GM12878 (cell line): ENCODE measurements at regions not wholly inside any gene's neighbourhood (a gene's known extent, or its start where the extent isn't known, plus 50 kb on each side); places are given as distances from the start of the nearest gene placed in this dataset.

ENCODE experiments used
- ATAC-seq: fragments of 200-7000 bp; cut with Tn5 transposase; 3 replicates; pipeline ENCODE4 v1.9.1; 2020; ENCODE audit warnings: mild to moderate bottlenecking, moderate library complexity
- BruUV-seq: library from RNA; stranded (reverse); fragments of 400-500 nt; replicated peaks from 2 replicates; lab custom pipeline; 2021; lab: Mats Ljungman, UMichigan
- CTCF ChIA-PET: fragments of 300-600 bp; sonication (Branson Sonifier 250); formaldehyde crosslinking; extraction: SDS; loops from one replicate; lab custom pipeline; 2021; ENCODE audit warnings: inconsistent platforms; lab: Yijun Ruan, JAX
- POLR2A ChIA-PET: fragments of 350-600 bp; formaldehyde crosslinking; extraction: SDS; loops from one replicate; lab custom pipeline; 2021; ENCODE audit warnings: inconsistent platforms; lab: Charles Lee
- RAD21 ChIA-PET: fragments of 300-600 bp; sonication (Branson Sonifier 250); formaldehyde crosslinking; loops from one replicate; lab custom pipeline; 2023; ENCODE audit warnings: antibody characterized with exemption; ENCODE audit not compliant: unreplicated experiment; lab: Charles Lee
- SMC1A ChIA-PET: fragments of 300-600 bp; sonication (Branson Sonifier 250); formaldehyde crosslinking; loops from one replicate; lab custom pipeline; 2023; ENCODE audit not compliant: unreplicated experiment, uncharacterized antibody; lab: Charles Lee
- DNase-seq: peaks from one replicate; pipeline ENCODE4 v3.0.0-alpha.2; 2011; ENCODE audit warnings: low read depth, low spot score
- FAIRE-seq: peaks from 3 replicates; lab custom pipeline; 2011; peaks lifted over from hg19 to GRCh38; lab: Jason Lieb, UNC
- H2AFZ ChIP-seq: 2 replicates; pipeline ENCODE4 v1.6.0; 2011; ENCODE audit warnings: low read depth, low read length, control low read depth; ENCODE audit not compliant: control insufficient read depth
- H3K27ac ChIP-seq: 2 replicates; pipeline ENCODE4 v1.5.1; 2011; ENCODE audit warnings: control low read depth; ENCODE audit not compliant: control insufficient read depth, insufficient read depth
- H3K27me3 ChIP-seq, 2 experiments: replicated peaks in 1 of 2; 2 replicates each; pipeline versions ENCODE4 v1.6.0 to v1.6.1; 2011; ENCODE audit warnings: low read length in 1 of 2; ENCODE audit not compliant: control insufficient read depth in 2 of 2, insufficient read depth in 2 of 2
- H3K36me3 ChIP-seq, 2 experiments: 2 replicates each; pipeline ENCODE4 v1.5.1; 2011; ENCODE audit warnings: low read length in 1 of 2; ENCODE audit not compliant: control insufficient read depth in 2 of 2, insufficient read depth in 2 of 2
- H3K4me1 ChIP-seq: 2 replicates; pipeline ENCODE4 v1.6.1; 2011; ENCODE audit warnings: mild to moderate bottlenecking, low read length, moderate library complexity, mixed read lengths; ENCODE audit not compliant: control insufficient read depth, insufficient read depth
- H3K4me2 ChIP-seq: 2 replicates; pipeline ENCODE4 v1.6.0; 2011; ENCODE audit warnings: control low read depth; ENCODE audit not compliant: control insufficient read depth, insufficient read depth
- H3K4me3 ChIP-seq: fragments of 200-600 bp; sonication (generic); 2 replicates; pipeline ENCODE4 v1.5.1; 2016
- H3K79me2 ChIP-seq: 2 replicates; pipeline ENCODE4 v1.6.0; 2011; ENCODE audit warnings: low read length; ENCODE audit not compliant: control insufficient read depth, insufficient read depth
- H3K9ac ChIP-seq: 2 replicates; pipeline ENCODE4 v1.8.0; 2011; ENCODE audit warnings: low read length, control low read depth, mixed read lengths; ENCODE audit not compliant: control insufficient read depth, insufficient read depth
- H3K9me3 ChIP-seq: replicated peaks from 3 replicates; pipeline ENCODE4 v1.5.1; 2011; ENCODE audit warnings: mild to moderate bottlenecking, low read length; ENCODE audit not compliant: control insufficient read depth, insufficient read depth
- H4K20me1 ChIP-seq: 2 replicates; pipeline ENCODE4 v1.6.0; 2011; ENCODE audit not compliant: control insufficient read depth, insufficient read depth
- BRCA1 ChIP-seq: IDR thresholded peaks from 2 replicates; pipeline ENCODE4 v1.6.1; 2011; ENCODE audit warnings: low read depth, low read length, improper control_type of control experiment
- DPF2 ChIP-seq: fragments of 450-650 bp; IDR thresholded peaks from 2 replicates; pipeline ENCODE4 v1.6.1; 2017; ENCODE audit warnings: mild to moderate bottlenecking
- ESRRA ChIP-seq: IDR thresholded peaks from 2 replicates; pipeline ENCODE4 v1.6.1; 2012; ENCODE audit warnings: mild to moderate bottlenecking, low read length, improper control_type of control experiment
- GABPA ChIP-seq: IDR thresholded peaks from 2 replicates; pipeline ENCODE4 v1.6.1; 2014; ENCODE audit warnings: antibody characterized with exemption, low read depth, mild to moderate bottlenecking, inconsistent platforms
- HDAC6 ChIP-seq: fragments of 200-600 bp; sonication (generic); IDR thresholded peaks from one replicate; pipeline ENCODE4 v1.8.0; 2017; ENCODE audit warnings: antibody characterized with exemption; ENCODE audit not compliant: unreplicated experiment
- JUNB ChIP-seq: IDR thresholded peaks from 2 replicates; pipeline ENCODE4 v1.6.1; 2016; ENCODE audit warnings: antibody characterized with exemption, mild to moderate bottlenecking
- JUND ChIP-seq: IDR thresholded peaks from 2 replicates; pipeline ENCODE4 v1.6.1; 2012; ENCODE audit warnings: low read depth, mild to moderate bottlenecking, low read length, improper control_type of control experiment, moderate library complexity
- MTA3 ChIP-seq: IDR thresholded peaks from 2 replicates; pipeline ENCODE4 v1.6.1; 2012; ENCODE audit warnings: low read length, inconsistent platforms, borderline replicate concordance
- NFXL1 ChIP-seq: fragments of 450-650 bp; IDR thresholded peaks from 2 replicates; pipeline ENCODE4 v1.6.1; 2017; ENCODE audit warnings: antibody characterized with exemption, mild to moderate bottlenecking, borderline replicate concordance
- POLR2AphosphoS5 ChIP-seq: IDR thresholded peaks from 2 replicates; pipeline ENCODE4 v1.6.1; 2011; ENCODE audit warnings: mild to moderate bottlenecking, low read length, inconsistent platforms
- SIN3A ChIP-seq: IDR thresholded peaks from 2 replicates; pipeline ENCODE4 v1.6.1; 2012; ENCODE audit warnings: low read depth, low read length, improper control_type of control experiment
- SMARCA5 ChIP-seq: fragments of 450-650 bp; IDR thresholded peaks from 2 replicates; pipeline ENCODE4 v1.6.1; 2017; ENCODE audit warnings: mild to moderate bottlenecking
- SPI1 ChIP-seq: IDR thresholded peaks from 2 replicates; pipeline ENCODE4 v1.6.1; 2011; ENCODE audit warnings: low read depth, mild to moderate bottlenecking, low read length, moderate library complexity, borderline replicate concordance; ENCODE audit not compliant: insufficient read depth
- SUZ12 ChIP-seq: fragments of 200-600 bp; sonication (generic); IDR thresholded peaks from one replicate; pipeline ENCODE4 v1.6.1; 2018; ENCODE audit warnings: antibody characterized with exemption, mild to moderate bottlenecking; ENCODE audit not compliant: unreplicated experiment
- TAF1 ChIP-seq: IDR thresholded peaks from 2 replicates; pipeline ENCODE4 v1.6.1; 2011; ENCODE audit warnings: mild to moderate bottlenecking, low read depth, low read length, borderline replicate concordance
- TCF3 ChIP-seq: IDR thresholded peaks from 2 replicates; pipeline ENCODE4 v1.6.1; 2012; ENCODE audit warnings: low read depth, mild to moderate bottlenecking, low read length, borderline replicate concordance; ENCODE audit not compliant: insufficient read depth
- ZNF24 ChIP-seq: fragments of 450-650 bp; IDR thresholded peaks from 2 replicates; pipeline ENCODE4 v1.6.1; 2017; ENCODE audit warnings: antibody characterized with exemption, mild to moderate bottlenecking
- ZNF274 ChIP-seq: IDR thresholded peaks from one replicate; pipeline ENCODE4 v1.8.0; 2011; ENCODE audit not compliant: insufficient read length, insufficient read depth
- ZZZ3 ChIP-seq: IDR thresholded peaks from 2 replicates; pipeline ENCODE4 v1.6.1; 2011; ENCODE audit warnings: low read depth; ENCODE audit not compliant: control insufficient read depth, insufficient read length
- WGBS: methylation state at CpG from one replicate; pipeline ENCODE4 v1.1.6; 2016; ENCODE audit warnings: low lambda C conversion rate; ENCODE audit not compliant: insufficient replicate concordance, insufficient coverage; ENCODE audit errors: missing lambda C conversion rate; 5-methylcytosine and 5-hydroxymethylcytosine counted together
- in situ Hi-C: fragments of 300-500 bp; cut with MboI; formaldehyde crosslinking; loops from 9 replicates; pipeline ENCODE4 v1.14.3; 2018; ENCODE audit warnings: mixed read lengths
- intact Hi-C: fragments of 100-400 bp; cut with micrococcal nuclease; formaldehyde crosslinking; loops from one replicate; pipeline ENCODE4 v1.14.2; 2022; ENCODE audit not compliant: unreplicated experiment
- TF ChIP-seq, protein P1 (sequence below): IDR thresholded peaks from 2 replicates; pipeline ENCODE4 v1.6.1; 2012; ENCODE audit warnings: low read depth, low read length, improper control_type of control experiment
- TF ChIP-seq, protein P2 (sequence below): fragments of 450-650 bp; IDR thresholded peaks from 2 replicates; pipeline ENCODE4 v1.6.1; 2017; ENCODE audit warnings: antibody characterized with exemption, mild to moderate bottlenecking, moderate library complexity

DNA sequence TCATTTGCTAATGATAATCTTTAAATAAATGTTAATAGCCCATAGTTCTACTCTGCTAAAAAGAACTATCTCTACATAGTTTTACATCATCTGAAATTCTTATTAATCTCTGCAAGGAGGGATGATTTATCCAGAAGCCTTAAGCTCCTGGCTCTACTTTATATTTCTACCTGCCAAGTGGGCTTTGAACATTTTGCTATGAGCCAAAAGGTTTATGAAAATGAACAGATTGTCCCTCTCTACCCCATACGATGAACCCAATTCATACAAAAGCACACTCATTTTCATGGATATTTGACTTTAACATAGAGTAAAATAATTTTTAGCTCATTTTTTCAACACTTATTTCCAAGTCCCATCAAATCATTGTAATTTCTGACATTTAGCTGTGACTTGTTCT lies 611.0 kb downstream of the NSUN3 start (continued):
- TF ChIP-seq BRCA1 (no peak), HDAC6 (no peak), ESRRA (no peak), POLR2AphosphoS5 (no peak), MTA3 (no peak)
- TF ChIP-seq, protein P1, sequence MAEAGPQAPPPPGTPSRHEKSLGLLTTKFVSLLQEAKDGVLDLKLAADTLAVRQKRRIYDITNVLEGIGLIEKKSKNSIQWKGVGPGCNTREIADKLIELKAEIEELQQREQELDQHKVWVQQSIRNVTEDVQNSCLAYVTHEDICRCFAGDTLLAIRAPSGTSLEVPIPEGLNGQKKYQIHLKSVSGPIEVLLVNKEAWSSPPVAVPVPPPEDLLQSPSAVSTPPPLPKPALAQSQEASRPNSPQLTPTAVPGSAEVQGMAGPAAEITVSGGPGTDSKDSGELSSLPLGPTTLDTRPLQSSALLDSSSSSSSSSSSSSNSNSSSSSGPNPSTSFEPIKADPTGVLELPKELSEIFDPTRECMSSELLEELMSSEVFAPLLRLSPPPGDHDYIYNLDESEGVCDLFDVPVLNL: no peak
- TF ChIP-seq, protein P2, sequence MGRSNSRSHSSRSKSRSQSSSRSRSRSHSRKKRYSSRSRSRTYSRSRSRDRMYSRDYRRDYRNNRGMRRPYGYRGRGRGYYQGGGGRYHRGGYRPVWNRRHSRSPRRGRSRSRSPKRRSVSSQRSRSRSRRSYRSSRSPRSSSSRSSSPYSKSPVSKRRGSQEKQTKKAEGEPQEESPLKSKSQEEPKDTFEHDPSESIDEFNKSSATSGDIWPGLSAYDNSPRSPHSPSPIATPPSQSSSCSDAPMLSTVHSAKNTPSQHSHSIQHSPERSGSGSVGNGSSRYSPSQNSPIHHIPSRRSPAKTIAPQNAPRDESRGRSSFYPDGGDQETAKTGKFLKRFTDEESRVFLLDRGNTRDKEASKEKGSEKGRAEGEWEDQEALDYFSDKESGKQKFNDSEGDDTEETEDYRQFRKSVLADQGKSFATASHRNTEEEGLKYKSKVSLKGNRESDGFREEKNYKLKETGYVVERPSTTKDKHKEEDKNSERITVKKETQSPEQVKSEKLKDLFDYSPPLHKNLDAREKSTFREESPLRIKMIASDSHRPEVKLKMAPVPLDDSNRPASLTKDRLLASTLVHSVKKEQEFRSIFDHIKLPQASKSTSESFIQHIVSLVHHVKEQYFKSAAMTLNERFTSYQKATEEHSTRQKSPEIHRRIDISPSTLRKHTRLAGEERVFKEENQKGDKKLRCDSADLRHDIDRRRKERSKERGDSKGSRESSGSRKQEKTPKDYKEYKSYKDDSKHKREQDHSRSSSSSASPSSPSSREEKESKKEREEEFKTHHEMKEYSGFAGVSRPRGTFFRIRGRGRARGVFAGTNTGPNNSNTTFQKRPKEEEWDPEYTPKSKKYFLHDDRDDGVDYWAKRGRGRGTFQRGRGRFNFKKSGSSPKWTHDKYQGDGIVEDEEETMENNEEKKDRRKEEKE: no peak

DNA sequence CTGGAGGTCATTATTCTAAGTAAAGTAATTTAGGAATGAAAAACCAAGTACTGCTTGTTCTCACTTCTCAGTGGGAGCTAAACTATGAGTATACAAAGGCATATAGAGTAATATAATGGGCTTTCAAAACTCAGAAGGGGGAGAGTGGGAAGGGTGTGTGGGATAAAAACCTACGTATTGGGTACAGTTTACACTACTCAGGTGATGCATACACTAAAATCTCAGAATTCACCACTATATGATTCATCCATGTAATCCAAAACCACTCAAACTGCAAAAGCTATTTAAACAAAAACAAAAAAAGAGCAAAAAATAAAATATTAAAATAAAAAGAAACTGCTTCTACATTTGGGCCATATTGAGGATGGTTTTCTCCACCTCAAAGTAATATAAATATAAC lies 623.3 kb downstream of the NSUN3 start:
- H3K4me3 ChIP-seq: no peak overlapping the region
- POLR2A ChIA-PET: no interaction called here
- H3K4me2 ChIP-seq: no peak overlapping the region
- 0% methylated on average over 1 of the region's 1 CpG for WGBS
- H3K36me3 ChIP-seq: no peaks in the 10 kb centered on the region
- H4K20me1 ChIP-seq: no peaks in the 10 kb centered on the region
- no peaks in the 10 kb centered on the region for H3K4me1 ChIP-seq
- BruUV-seq: no TSS peak
- intact Hi-C loops (no loop called here), in situ Hi-C loops (no loop called here)
- CTCF ChIA-PET: no interaction called here
- FAIRE-seq: no peak
- H3K9ac ChIP-seq: no peak overlapping the region
- no peak for ATAC-seq
- no peaks in the 10 kb centered on the region for H3K27me3 ChIP-seq
- H3K27ac ChIP-seq: no peak overlapping the region
- RAD21 ChIA-PET: no interaction called here
- H2AFZ ChIP-seq: no peak overlapping the region
- H3K79me2 ChIP-seq: no peaks in the 10 kb centered on the region
- no peaks in the 10 kb centered on the region for H3K9me3 ChIP-seq
- no peak for DNase-seq
- SMC1A ChIA-PET: interaction anchor here (0.5 kb wide), 1 partner anchor 815 kb away, joined by 3 read pairs; no protein-coding TSS in a partner anchor
- no peak for TF ChIP-seq TCF3
- TF ChIP-seq ZNF24: no peak
- TF ChIP-seq ZNF274: no peak
- no peak for TF ChIP-seq DPF2
- TF ChIP-seq HDAC6: no peak
- TF ChIP-seq SMARCA5: no peak
- no peak for TF ChIP-seq JUND
- no peak for TF ChIP-seq GABPA
- no peak for TF ChIP-seq SUZ12
- TF ChIP-seq TAF1: no peak
- TF ChIP-seq JUNB: no peak
- TF ChIP-seq SPI1: no peak
- no peak for TF ChIP-seq ZZZ3
- no peak for TF ChIP-seq SIN3A
- TF ChIP-seq NFXL1: no peak
